Pancreas (tissue), 10 donors: ENCODE measurements at regions not wholly inside any gene's neighbourhood (a gene's known extent, or its start where the extent isn't known, plus 50 kb on each side); places are given as distances from the start of the nearest gene placed in this dataset.

Source experiments
- ATAC-seq, 4 donors: fragments of 200-7000 bp; cut with Tn5 transposase; one replicate each; pipeline versions ENCODE4 v1.8.0 to v1.9.1; 2020; ENCODE audit warnings: mild to moderate bottlenecking in 4 of 4, moderate library complexity in 4 of 4
- DNase-seq, 6 donors: peaks; one replicate each; pipeline ENCODE4 v3.0.0-alpha.2; 2020
- FAIRE-seq: peaks from 2 replicates; lab custom pipeline; 2012; peaks lifted over from hg19 to GRCh38; lab: Jason Lieb, UNC
- H3K27ac ChIP-seq, 4 donors: fragments of 200-600 bp; sonication (generic); 1 replicate in 3 of 4; 2 replicates in 1 of 4; pipeline versions ENCODE4 v1.5.0 to v1.8.0; 2020
- H3K27me3 ChIP-seq, 4 donors: fragments of 200-600 bp; one replicate each; pipeline ENCODE4 v1.8.0; 2021
- H3K36me3 ChIP-seq, 3 donors: fragments of 200-600 bp; sonication (generic) in 1 of 3; one replicate each; pipeline versions ENCODE4 v1.5.0 to v1.8.0; 2020 to 2021
- H3K4me1 ChIP-seq, 3 donors: fragments of 200-600 bp; one replicate each; pipeline ENCODE4 v1.8.0; 2021
- H3K4me3 ChIP-seq, 4 donors: fragments of 200-600 bp; sonication (generic) in 2 of 4; one replicate each; pipeline versions ENCODE4 v1.5.0 to v1.8.0; 2020 to 2021
- H3K9me3 ChIP-seq, 4 donors: fragments of 200-600 bp; one replicate each; pipeline ENCODE4 v1.8.0; 2021
- CTCF ChIP-seq, 4 donors: fragments of 200-600 bp; sonication (generic) in 3 of 4; IDR thresholded peaks; one replicate each; pipeline versions ENCODE4 v1.5.0 to v1.8.0; 2021; ENCODE audit warnings: antibody characterized with exemption in 4 of 4
- whole genome bisulfite sequencing, 2 donors: extraction: QIAGEN DNeasy Blood & Tissue Kit; methylation state at CpG; one replicate each; pipeline ENCODE4 v1.1.7; 2013; 5-methylcytosine and 5-hydroxymethylcytosine counted together
- intact Hi-C, 3 donors: fragments of 100-400 bp; cut with DNase I; formaldehyde crosslinking; loops; one replicate each; pipeline versions ENCODE4 v1.11.1 to v1.14.2; 2022
- donor health status: healthy with polysubstance abuse.
- donor health status: DM: no; HTN: no; CAD: no; lungs with moderate emphysema.
- donor health status: DM: no; HTN: no; CAD: no.
- donor health status: control.
- donor health status: control.
- donor health status: Bipolar disorder and iron deficiency.
- donor health status: DM: yes; HTN: yes; CAD: no.
- donor health status: DM: no; HTN: no; CAD: no.
- donor health status: DM: no; HTN: no; CAD: no.
- donor health status: DM: yes; HTN: yes; CAD: no.

- H3K4me1 ChIP-seq = no peaks in the 10 kb centered on the region
- no peak overlapping the region for H3K27ac ChIP-seq
- H3K27me3 ChIP-seq = no peaks in the 10 kb centered on the region
- no peaks in the 10 kb centered on the region for H3K9me3 ChIP-seq
- no peak for ATAC-seq
- no peak for DNase-seq
- FAIRE-seq = no peak
- no peak overlapping the region for H3K4me3 ChIP-seq
- intact Hi-C loops = no loop called here
- H3K36me3 ChIP-seq = no peaks in the 10 kb centered on the region
- 80 to 83% methylated on average over 1 of the region's 1 CpG for WGBS, 2 donors
- TF ChIP-seq CTCF (IDR thresholded peaks at IDR 0.05) = no peak
Measured at GRCh38 chr4:22216278-22216677, 267.7 kb upstream of the KCNIP4 start.

- no peaks in the 10 kb centered on the region for H3K9me3 ChIP-seq
- H3K36me3 ChIP-seq = no peaks in the 10 kb centered on the region
- DNase-seq (no peak), ATAC-seq (no peak), FAIRE-seq (no peak)
- WGBS, 2 donors = 41 to 53% methylated on average over 1 of the region's 1 CpG
- intact Hi-C loops = no loop called here
- H3K27me3 ChIP-seq = no peaks in the 10 kb centered on the region
- H3K4me3 ChIP-seq = no peak overlapping the region
- TF ChIP-seq CTCF (IDR thresholded peaks at IDR 0.05) = no peak
- no peaks in the 10 kb centered on the region for H3K4me1 ChIP-seq
- H3K27ac ChIP-seq = no peak overlapping the region
Measured at GRCh38 chr4:22215084-22215483, 266.5 kb upstream of the KCNIP4 start.

- intact Hi-C loops = no loop called here
- ATAC-seq (no peak), DNase-seq (no peak), FAIRE-seq (no peak)
- no peaks in the 10 kb centered on the region for H3K4me1 ChIP-seq
- WGBS, 2 donors = 43 to 56% methylated on average over 1 of the region's 1 CpG
- H3K27me3 ChIP-seq = no peaks in the 10 kb centered on the region
- no peaks in the 10 kb centered on the region for H3K9me3 ChIP-seq
- TF ChIP-seq CTCF (IDR thresholded peaks at IDR 0.05) = no peak
- no peak overlapping the region for H3K27ac ChIP-seq
- H3K36me3 ChIP-seq = no peaks in the 10 kb centered on the region
- no peak overlapping the region for H3K4me3 ChIP-seq
Measured at GRCh38 chr4:22203711-22204011, 255.1 kb upstream of the KCNIP4 start.

- DNase-seq = no peak
- TF ChIP-seq CTCF (IDR thresholded peaks at IDR 0.05) = no peak
Measured at GRCh38 chr4:22202975-22203710, 254.6 kb upstream of the KCNIP4 start.

GRCh38 chr4:22202246-22202974, 253.8 kb upstream of the KCNIP4 start:
- Histone ChIP-seq H3K9me3 (no peaks in the 10 kb centered on the region), H3K27ac (no peak overlapping the region), H3K27me3 (no peaks in the 10 kb centered on the region), H3K4me1 (no peaks in the 10 kb centered on the region), H3K36me3 (no peaks in the 10 kb centered on the region), H3K4me3 (no peak overlapping the region)
- intact Hi-C loops = no loop called here
- WGBS, 2 donors = 39 to 56% methylated on average over 4 of the region's 4 CpGs
- ATAC-seq = no peak
- no peak for TF ChIP-seq CTCF (IDR thresholded peaks at IDR 0.05)
- FAIRE-seq = no peak
- DNase-seq = no peak

More at GRCh38 chr4:22202975-22203710, 254.6 kb upstream of the KCNIP4 start:
- Histone ChIP-seq H3K9me3 (no peaks in the 10 kb centered on the region), H3K4me3 (no peak overlapping the region), H3K36me3 (no peaks in the 10 kb centered on the region), H3K27me3 (no peaks in the 10 kb centered on the region), H3K27ac (no peak overlapping the region), H3K4me1 (no peaks in the 10 kb centered on the region)
- intact Hi-C loops = no loop called here
- 53 to 59% methylated on average over 6 of the region's 6 CpGs for WGBS, 2 donors
- ATAC-seq = no peak
- no peak for FAIRE-seq
